Inflammatory macrophage (primary cell): ENCODE measurements at regions not wholly inside any gene's neighbourhood (a gene's known extent, or its start where the extent isn't known, plus 50 kb on each side); places are given as distances from the start of the nearest gene placed in this dataset.
A peak's percentile ranks its signal among the peaks of the same experiment; 100 is the strongest.

Source experiments
- DNase-seq, 2 donors: peaks; one replicate each; pipeline ENCODE4 v3.0.0-alpha.2; 2020 to 2022

GRCh38 chr2:7292154-7292691, 375.0 kb downstream of the RNF144A start:
- no peak for DNase-seq

GRCh38 chr2:7309582-7309981, 392.4 kb downstream of the RNF144A start:
- DNase-seq: no peak

GRCh38 chr2:7324706-7325105, 407.5 kb downstream of the RNF144A start:
- no peak for DNase-seq

GRCh38 chr2:7325186-7325585, 408.0 kb downstream of the RNF144A start:
- no peak for DNase-seq

- peak; percentile 53 to 66 for DNase-seq
Measured at GRCh38 chr2:7329465-7329864, 412.3 kb downstream of the RNF144A start.

- DNase-seq: peak in 1 of 2 donors; percentile 19
Measured at GRCh38 chr2:7333189-7333765, 416.1 kb downstream of the RNF144A start.

GRCh38 chr2:7333960-7334493, 416.8 kb downstream of the RNF144A start:
- no peak for DNase-seq

- no peak for DNase-seq
Measured at GRCh38 chr2:7338961-7339360, 421.7 kb downstream of the RNF144A start.

- peak; percentile 58 to 63 for DNase-seq
Measured at GRCh38 chr2:7346336-7346735, 429.1 kb downstream of the RNF144A start.

GRCh38 chr2:7348761-7349160, 431.5 kb downstream of the RNF144A start:
- DNase-seq: no peak

- DNase-seq: no peak
Measured at GRCh38 chr2:7352191-7352590, 435.0 kb downstream of the RNF144A start.

GRCh38 chr2:7353571-7353970, 436.4 kb downstream of the RNF144A start:
- DNase-seq: no peak

- DNase-seq: no peak
Measured at GRCh38 chr2:7355781-7356180, 438.6 kb downstream of the RNF144A start.

- DNase-seq: no peak
Measured at GRCh38 chr2:7356909-7357584, 439.8 kb downstream of the RNF144A start.

GRCh38 chr2:7357993-7358392, 440.8 kb downstream of the RNF144A start:
- no peak for DNase-seq

- peak in 1 of 2 donors; percentile 9 for DNase-seq
Measured at GRCh38 chr2:7358865-7359447, 441.7 kb downstream of the RNF144A start.

- DNase-seq: peak in 1 of 2 donors; percentile 14
Measured at GRCh38 chr2:7363906-7364305, 446.7 kb downstream of the RNF144A start.

GRCh38 chr2:7368211-7368610, 451.0 kb downstream of the RNF144A start:
- no peak for DNase-seq

GRCh38 chr2:7373156-7373555, 455.9 kb downstream of the RNF144A start:
- no peak for DNase-seq

- no peak for DNase-seq
Measured at GRCh38 chr2:7375901-7376300, 458.7 kb downstream of the RNF144A start.

GRCh38 chr2:7377916-7378569, 460.8 kb downstream of the RNF144A start:
- DNase-seq: no peak

- no peak for DNase-seq
Measured at GRCh38 chr2:7378591-7378990, 461.4 kb downstream of the RNF144A start.

- peak; percentile 45 to 46 for DNase-seq
Measured at GRCh38 chr2:7379799-7380198, 462.6 kb downstream of the RNF144A start.
